SK-N-DZ (cell line): ENCODE measurements at regions not wholly inside any gene's neighbourhood (a gene's known extent, or its start where the extent isn't known, plus 50 kb on each side); places are given as distances from the start of the nearest gene placed in this dataset.
A peak's percentile ranks its signal among the peaks of the same experiment; 100 is the strongest.
"Not testable (repeated sequence)": the region's sequence is repeated elsewhere in the genome, so short reads cannot be mapped to it uniquely, and the experiment has no call there.

Experiments
- DNase-seq: peaks from one replicate; pipeline ENCODE4 v3.0.0-alpha.2; 2015; ENCODE audit warnings: low spot score

GRCh38 chr6:103379272-103379671 is 1480.4 kb downstream of the HACE1 start:
- no peak for DNase-seq

GRCh38 chr6:103367212-103367611 is 1492.5 kb downstream of the HACE1 start:
- peak; percentile 23 for DNase-seq

- DNase-seq = no peak
Measured at GRCh38 chr6:103356531-103356930, 1503.2 kb downstream of the HACE1 start.

DNA sequence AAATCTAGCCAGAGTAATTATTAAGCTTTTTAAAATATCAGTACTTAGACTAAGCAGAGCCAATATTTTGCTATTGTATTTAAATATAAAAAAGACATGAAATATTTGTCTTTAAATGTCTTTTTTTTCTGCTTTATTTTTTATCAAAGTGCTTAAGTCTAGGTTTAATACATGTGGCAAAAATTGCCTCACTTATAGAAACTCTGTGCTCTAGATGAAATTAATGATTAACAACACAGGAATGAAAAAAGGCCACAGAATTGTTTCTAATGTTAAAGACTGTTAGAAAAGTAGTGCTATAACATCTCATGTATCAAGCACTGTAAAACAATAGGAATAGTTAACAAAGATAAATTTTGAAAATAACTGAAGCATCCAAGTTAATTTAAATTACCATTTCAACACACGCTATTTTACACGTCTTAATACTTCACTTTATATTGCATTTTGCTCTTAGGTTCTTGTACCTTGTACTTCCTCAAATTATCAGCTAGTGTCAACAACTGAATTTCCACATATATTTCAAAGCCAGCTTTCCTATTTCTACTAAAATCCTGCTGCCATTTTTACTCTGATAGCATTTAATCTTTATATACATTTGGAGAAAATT is 1515.1 kb downstream of the HACE1 start:
- DNase-seq = no peak

- no peak for DNase-seq
Measured at GRCh38 chr6:103335412-103335811, 1524.3 kb downstream of the HACE1 start.

- peak; percentile 76 for DNase-seq
Measured at GRCh38 chr6:103326760-103327757, 1532.7 kb downstream of the HACE1 start.

- DNase-seq = no peak
Measured at GRCh38 chr6:103313432-103313831, 1546.3 kb downstream of the HACE1 start.

GRCh38 chr6:103294376-103294775 is 1565.3 kb downstream of the HACE1 start:
- DNase-seq = not testable (repeated sequence)

GRCh38 chr6:103284835-103285234 is 1574.9 kb downstream of the HACE1 start:
- no peak for DNase-seq

DNA sequence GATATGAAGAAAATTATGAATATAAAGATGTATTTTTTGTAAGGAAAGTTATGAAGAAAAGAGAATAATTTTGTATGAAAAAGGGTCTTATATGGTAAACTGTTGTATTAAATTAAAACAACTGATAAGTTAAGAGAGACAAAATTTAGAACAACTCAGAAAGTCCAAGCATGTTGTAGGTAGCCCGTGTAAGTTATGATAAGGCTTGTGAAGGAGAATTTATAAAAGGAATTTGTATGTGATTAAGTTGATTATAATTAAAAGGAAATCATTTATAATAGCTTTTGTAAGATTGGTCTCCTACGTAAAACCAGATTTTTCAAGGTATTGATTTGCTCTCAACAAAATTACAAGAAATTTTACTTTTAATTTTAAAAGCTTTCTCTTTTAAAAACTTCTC is 1579.3 kb downstream of the HACE1 start:
- DNase-seq = no peak

DNA sequence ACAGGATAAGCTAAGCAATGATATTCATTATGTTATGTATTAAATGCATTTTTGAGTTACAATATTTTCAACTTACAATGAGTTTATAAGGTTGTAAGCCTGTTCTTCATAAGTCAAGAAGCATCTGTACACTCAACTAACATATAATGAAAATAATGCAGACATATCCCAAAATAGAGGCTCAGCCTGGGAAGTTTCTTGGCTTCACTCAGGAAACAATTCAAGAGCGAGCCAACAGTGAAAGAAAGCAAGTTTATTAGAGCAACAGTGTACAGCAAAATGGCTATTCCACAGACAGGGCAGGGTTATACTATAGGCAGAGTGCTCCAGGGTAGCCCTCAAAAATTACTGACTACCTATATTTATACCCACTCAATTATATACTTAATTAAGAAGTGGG is 1581.8 kb downstream of the HACE1 start:
- DNase-seq = no peak

DNA sequence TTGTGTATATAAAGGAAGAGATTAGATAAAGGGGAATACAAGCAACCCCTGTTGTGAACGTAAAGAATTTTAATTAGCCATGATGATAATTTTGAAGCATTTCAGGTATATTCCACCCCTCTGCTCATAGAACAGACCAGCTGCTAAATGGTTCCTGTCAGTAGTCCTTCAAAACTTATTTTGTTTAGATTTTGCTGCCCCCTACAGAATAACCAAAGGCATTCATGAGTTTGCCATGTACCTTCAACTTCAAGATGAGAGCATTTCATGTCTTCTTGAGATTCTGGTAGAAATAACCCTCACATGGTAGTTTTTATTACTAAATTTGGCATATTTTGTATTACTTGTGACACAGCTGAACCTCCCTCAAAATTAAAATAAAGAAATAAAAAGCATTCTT is 1586.7 kb downstream of the HACE1 start:
- DNase-seq = peak; percentile 40

- no peak for DNase-seq
Measured at GRCh38 chr6:103269581-103269980, 1590.1 kb downstream of the HACE1 start.

GRCh38 chr6:103268335-103268734 is 1591.4 kb downstream of the HACE1 start:
- DNase-seq = no peak

DNA sequence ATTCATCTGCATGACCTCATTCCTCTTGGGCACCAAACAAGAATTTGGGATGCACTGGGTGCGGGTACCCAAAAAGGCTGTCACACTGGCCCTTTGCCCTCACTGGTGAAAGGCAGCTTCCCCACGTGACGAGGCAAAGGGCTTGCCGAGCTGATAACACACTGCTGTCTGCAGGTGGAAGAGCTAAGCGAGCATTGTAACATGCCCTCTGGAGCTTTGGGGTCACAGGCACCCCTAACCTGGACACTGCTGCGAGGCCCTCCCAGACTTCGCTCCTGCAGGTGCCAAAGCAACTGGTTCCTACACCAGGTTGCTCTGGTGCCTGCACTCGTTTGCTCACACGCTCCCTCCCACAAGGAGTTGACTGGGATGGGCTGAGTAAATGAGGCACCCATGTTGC is 1595.7 kb downstream of the HACE1 start:
- DNase-seq = no peak

DNA sequence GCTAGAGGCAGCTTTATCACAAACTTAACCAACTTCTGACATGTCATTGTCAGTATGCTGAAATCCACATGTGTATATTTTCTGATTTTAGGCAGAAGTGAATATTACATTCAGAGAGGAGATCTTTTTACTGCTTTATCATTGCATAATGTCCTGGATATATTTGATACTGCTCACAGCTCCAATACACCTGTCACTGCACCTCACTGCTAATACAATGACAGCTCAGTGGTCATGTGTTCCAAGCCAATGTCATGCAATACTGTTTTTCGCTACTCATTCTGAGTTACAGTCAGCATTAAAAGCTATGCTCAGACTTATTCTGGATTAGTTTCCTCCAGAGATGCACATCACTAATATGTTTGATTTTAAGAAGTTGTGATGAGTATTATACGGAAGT is 1604.6 kb downstream of the HACE1 start:
- DNase-seq = no peak

GRCh38 chr6:103236923-103237322 is 1622.8 kb downstream of the HACE1 start:
- no peak for DNase-seq

GRCh38 chr6:103231181-103231580 is 1628.5 kb downstream of the HACE1 start:
- DNase-seq = no peak

- no peak for DNase-seq
Measured at GRCh38 chr6:103215847-103216246, 1643.9 kb downstream of the HACE1 start.

DNA sequence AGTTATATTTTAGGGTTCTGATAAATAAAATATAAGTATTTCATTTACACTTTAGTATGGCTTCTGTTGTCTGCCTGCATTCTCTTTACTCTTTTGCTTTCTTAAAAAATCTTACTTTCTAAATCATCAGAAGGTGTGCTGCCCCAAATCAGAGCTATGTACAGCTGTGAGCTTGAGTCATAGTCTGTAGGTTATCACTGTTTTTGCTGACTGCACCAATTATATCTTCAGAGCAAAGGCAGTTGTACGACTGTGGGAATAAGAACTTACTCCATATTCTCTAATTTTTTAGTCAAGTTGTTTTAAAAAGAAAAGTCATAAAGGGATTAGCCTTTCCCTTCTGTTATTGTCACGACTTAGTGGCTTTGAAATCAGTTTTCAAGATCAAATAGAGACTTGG is 1649.0 kb downstream of the HACE1 start:
- DNase-seq = no peak

GRCh38 chr6:103198386-103198785 is 1661.3 kb downstream of the HACE1 start:
- no peak for DNase-seq

GRCh38 chr6:103193413-103193812 is 1666.3 kb downstream of the HACE1 start:
- no peak for DNase-seq
